Islet precursor cell (in vitro differentiated cells): ENCODE measurements at regions not wholly inside any gene's neighbourhood (a gene's known extent, or its start where the extent isn't known, plus 50 kb on each side); places are given as distances from the start of the nearest gene placed in this dataset.

ENCODE experiments used
- DNase-seq: peaks from one replicate; pipeline ENCODE4 v3.0.0-alpha.2; 2018

DNA sequence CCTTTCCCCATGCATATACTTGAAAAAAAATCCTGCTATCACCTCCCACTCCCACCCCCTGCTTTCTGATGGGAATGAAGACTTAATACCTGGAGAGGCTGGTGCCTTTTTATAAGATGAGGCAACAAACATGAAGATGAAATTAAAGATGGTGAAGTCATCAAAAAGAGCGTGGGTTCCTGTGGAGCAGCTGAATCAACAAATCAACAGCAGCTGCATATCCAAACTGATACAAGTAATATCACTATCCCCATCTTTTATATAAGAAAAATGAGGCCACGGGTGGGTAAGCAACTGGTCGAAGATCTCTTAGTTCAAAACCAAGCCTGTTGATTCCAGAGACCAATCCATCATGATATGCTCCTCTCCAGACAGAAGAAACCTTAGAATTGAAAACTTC, 268.5 kb downstream of the ENC1 start:
- no peak for DNase-seq

DNA sequence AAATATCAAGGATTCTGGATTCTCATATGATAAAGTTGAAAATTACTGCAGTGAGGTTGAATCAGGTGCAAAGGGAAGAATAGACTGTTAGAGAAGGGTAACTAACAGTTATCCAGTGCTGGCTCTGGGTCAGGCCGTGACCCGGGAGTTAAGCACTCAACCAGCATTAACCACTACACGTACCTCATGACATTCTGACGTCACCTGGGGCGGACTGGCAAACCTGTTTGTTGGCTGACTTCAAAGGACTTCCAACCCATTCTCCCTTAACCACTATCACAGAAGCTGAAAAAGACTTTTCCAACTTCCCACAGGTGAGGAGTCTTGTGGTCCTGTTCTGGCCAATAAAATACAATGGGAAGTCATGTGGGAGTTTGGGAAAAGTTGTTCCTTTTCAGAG, 268.9 kb downstream of the ENC1 start:
- peak; percentile 89 for DNase-seq

DNA sequence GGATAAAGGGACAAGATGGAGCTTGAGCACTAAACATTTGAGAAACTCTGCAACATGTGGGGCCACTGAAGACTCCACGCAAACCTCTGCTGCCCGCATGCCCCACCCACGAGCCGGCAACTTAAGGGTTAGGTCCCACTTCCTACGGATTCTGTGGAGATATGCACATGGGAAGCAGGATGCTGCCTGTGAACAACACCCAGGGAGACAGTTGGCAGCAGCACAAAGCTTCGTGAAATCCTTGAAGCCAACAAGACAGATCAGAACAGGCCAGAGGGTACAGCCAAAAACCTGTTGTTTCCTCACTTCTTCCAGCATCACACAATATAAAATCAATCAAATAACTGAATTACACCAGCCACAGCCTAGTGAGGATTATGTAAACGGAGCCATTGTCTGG, 270.4 kb downstream of the ENC1 start:
- DNase-seq, result no peak

DNA sequence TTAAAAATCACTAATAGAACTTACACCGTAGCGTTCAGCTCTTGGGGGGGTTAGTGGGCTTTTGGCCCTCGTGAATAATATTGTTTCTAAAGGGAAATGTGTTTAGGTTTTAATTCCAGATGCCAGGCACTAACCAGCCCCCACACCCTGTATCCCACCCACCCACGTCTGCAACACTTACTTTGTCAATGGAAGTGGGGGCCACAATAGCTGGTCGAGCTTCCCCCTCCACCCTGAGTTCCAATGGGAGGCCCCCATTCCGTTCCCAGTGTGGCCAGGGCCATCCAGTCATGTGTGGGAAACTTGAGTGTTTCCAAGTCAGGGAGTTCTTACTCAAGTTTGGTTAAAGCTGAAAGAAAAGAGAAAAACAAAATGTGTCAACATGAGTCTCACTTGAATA, 271.4 kb downstream of the ENC1 start:
- no peak for DNase-seq

DNA sequence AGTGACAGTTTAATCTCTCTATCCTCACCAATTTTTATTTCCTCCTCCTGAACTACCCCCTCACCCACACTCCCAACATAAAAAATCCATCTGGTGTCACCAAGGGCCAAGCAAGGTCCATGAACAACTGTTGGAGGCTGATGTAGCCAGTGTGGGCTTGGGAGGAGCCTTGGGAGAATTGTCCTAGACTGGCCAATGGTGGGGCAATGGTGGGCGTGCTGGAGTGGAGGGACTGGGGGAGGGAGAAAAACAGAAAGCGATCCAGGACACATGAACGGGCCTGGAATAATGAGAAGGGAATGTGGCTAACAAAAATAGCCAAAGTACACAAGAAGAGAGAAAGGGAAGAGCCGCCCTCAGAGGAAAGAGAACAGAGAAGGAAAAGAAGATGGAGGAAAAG, 272.6 kb downstream of the ENC1 start:
- DNase-seq, result no peak

DNA sequence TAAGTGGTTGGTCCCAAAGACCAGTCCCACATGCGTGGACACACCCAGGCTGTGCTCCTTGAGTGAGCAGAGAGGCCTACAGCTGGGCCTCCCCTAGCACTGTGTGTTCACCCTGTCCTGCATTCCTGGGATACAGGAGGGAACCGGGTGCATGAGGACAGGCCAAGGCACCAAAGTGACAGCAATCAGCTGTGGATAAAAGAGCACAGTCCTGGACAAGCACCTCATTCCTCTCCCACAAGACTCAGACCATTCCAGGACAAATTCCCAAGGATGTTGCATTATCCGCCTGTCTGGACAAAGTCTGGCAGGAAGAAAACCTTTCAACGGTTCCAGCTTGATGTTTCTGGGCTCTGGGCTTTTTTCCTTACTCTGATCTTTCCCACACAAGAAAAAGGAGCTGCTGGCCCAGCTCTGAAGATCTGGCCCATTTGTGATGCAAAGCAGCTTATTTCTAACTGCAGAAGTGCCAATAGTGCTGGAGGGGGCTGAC, 273.2 kb downstream of the ENC1 start:
- peak; percentile 83 for DNase-seq

DNA sequence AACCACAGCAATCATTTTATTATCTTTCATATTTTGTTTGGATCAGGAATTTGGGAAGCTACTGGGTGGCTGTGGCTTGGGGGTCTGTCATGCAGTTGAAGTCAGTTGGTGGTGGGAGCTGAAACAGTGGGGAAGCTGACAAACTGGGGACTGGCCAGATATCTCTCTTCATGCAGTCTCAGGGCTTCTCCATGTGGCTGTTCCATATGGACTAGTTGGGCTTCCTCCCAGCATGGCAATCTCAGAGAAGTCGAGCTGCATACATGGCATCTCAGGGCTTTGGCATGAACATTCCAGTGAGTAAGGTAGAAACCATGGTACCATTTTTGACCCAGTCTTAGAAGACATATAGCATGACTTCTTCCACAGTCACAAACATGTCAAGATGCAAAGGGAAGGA, 274.8 kb downstream of the ENC1 start:
- DNase-seq, result no peak

DNA sequence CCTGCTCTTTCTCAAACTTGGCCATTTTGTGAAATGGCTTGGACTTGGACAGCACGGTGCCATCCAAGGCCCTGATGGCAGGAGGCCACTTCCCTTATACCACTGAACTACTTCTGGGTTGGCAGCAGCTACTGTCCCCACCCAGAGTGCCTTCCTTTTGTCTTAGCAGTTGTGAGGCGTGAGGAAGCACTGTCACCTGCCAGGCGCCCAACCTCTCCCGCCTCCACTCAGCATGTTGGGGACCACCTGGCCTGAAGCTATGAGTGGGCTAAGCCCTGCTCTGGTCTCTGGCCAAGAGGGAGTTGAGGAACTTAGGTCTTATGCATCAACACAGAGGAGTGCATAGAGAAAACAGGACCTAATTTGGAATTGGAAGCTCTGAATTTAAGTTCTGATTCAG, 276.0 kb downstream of the ENC1 start:
- DNase-seq, result no peak

DNA sequence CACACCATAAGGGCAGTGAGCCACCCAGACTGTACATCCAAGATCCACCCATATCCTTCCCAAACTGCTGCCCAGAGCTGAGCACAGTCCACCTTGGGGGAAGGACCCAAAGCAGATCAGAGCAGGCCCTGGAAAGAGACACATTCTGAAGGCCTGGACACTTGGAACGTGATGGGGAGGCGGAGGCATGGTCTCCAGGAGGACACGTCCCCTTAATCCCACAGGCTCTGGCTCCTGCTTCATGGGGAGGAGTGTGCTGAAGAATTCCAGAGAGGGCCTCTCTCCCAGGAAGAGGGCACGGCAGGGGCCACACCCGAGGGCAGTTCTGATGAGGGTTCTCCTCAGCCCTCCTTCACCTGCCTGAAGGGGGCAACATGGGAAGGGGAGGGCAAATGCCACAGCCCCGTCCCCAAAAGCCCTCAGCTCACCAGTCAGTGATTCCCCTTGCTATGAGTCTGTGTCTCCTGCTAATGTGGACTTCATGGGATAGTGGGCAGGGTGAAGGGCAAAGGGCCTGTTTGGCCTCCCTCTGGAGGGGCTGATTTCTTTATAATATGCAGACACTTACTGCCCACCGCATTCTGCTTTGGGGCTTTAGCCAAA, 276.8 kb downstream of the ENC1 start:
- no peak for DNase-seq

DNA sequence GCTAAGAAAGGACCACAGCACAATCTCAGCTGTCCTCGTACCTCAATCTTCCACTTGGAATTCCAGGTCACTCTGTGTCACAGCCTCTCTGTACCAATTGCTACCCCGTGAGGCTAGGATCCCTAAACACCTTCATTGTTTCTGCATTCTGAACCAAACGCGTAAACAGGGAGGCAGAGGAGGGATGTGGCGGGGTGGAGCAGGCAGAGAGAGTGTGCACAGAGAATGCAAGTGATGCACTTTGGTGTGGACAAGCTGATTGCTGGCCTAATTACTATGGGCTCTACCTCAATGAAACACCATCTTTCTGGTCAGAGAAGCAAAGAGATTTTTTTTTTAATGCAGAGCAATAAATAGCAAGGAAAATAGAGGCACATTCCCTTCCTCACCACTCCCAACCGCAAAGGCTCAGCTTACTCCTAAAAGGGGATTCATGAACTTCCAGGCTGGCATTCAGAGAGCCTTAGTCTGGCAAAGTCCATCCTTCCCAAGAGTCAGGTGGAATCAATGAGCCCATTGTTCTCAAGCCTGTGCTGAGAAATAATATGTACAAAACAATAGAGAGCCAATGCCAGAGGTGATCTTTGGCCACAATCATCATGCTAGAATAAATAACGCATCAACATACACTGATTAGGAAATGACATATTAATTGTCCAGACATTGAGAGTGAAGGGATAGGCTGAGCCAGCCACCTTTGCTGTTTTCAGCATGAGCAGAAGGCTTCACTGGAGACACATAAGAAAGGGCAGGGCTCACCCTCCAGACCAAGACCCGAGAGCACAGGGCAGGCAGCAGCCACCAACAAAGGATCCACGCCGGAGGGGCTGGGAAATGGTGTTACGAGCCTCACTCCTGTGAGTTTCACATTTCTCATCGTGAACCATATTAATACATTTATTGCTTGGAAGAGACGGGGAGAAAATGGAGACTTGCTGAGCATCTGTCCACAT, 278.8 kb downstream of the ENC1 start:
- DNase-seq, result no peak

DNA sequence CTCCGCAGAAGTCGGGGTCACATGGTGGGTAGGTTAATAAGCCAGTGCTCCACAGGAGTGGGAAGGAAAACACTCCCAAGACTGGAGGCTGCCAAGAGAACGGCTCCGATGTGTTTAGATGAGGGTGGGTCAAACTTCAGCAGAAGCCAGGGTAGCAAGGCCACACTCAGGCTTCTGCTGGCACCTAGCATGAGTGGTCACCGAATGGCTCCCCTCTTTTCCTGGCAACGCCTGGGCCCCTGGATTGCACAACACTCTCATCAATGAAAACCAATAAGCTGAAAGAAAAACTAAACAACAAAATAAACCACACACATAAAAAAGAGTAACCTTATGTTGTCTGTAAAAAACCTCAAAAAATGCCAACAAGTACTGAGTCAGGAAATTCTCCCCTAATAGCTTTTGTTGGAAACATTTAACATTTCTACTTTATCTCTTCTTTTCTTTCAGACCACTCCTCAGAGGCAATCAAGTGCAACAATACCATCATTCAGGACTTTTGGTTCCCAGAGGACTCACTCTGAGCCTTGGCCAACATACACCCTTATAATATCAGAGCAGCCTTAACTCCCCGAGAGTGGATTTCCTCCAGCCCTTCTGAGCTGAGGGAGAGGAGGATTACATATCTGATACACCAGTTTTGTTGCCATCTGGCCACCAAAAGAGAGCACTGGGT, 279.9 kb downstream of the ENC1 start:
- DNase-seq, result no peak

DNA sequence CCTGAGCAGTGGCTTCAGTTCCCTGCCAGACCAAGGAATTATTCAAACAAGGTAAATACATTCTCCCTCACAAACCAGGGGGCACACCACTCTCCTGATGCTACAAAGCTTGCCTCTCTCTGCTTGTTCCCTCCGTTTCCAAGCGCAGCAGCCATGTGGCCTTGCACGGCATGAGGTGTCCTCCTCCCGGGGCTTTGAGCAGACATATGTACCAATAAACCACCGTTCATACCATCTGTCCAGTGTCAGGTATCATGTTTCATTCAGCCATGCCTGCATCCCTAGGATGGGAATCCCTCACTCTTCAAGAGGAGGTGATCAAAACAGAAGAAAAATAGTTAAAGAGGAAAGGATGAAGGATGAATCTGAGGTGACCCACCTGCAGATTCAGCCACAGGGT, 282.7 kb downstream of the ENC1 start:
- no peak for DNase-seq

DNA sequence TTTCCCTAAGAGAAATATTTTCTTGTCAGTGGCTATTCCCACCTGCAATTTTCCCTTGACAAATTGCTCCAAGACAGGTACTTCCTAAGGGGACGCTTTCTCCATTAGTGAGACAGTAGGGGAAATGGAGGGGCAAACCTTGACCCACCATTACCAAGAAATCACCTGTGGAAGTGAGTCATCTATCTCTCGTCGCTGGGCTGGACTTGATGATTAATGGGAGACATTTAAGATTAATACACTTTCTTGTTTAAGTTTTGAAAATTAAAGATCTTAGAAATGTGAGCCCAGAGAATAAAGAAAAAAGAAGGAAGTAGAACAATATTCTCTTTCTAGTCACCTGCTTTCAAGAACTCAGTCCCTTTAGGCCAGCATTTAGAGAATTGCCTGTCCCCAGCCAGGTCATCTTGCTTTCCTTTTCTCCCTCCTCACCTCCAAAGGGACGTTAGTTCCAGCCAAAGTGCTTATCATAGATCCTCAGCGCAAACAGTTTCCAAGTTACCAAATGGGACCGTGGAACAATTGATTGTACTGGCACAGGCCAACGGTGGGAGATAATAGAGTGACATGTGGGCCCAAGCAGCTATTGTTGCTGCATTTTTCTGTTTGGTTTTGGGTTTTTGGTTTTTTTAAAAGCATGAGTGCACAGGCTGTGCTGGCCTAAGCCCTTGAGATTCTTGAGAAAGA, 284.4 kb downstream of the ENC1 start:
- DNase-seq, result peak; percentile 12

DNA sequence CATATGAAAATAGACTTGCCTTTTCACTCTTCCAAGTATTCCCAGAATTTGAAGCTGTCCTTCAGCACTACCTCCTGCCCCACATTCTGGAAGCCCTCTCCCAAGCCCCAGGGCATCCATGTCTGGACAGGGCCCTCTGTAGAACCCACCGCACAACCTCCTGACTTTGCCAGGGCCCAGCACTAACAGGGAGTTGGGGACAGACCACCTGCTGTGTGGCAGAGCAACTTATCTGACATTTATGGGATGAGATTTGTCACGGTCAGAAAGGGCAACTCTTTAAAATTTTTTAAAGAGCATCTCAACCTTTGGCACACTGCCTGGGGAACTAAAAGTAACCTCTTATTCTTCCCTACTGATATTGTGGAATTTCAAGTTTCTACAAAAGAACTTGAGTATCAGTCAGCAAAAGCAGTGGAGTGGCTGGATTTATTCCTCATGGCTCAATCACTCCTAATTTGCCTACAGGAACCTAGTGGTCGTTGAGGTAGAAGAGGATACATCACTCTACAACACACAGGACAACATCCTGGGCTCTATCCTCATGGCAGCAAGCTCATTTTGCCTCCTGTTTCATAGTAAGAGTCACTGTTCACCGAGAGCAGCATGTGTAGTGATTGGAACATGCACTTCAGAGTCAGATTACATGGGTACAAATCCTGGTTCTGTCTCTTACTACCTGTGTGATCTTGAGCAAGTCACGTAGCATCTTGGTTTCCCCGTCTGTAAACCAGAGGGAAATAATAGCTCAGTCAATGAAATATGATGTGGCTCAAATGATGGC, 285.3 kb downstream of the ENC1 start:
- DNase-seq, result peak; percentile 54

DNA sequence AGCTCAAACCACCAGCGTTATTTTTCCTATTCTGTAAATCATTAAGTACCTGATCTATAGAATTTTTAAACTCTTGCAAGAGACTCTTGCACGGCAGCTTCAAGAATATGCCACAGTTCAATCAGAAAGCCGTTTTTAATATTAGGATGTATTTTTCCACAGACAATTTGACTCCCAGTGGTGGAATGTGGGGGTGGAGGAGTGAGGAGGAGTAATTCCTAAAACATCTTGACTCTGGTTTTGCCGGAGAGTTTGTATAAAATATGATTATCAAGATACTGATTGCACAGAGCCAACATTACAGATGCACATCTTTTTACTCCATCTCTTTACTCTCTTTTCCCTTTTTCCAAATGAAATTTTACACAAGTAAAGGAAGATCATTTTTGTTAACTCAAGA, 288.3 kb downstream of the ENC1 start:
- DNase-seq, result no peak

DNA sequence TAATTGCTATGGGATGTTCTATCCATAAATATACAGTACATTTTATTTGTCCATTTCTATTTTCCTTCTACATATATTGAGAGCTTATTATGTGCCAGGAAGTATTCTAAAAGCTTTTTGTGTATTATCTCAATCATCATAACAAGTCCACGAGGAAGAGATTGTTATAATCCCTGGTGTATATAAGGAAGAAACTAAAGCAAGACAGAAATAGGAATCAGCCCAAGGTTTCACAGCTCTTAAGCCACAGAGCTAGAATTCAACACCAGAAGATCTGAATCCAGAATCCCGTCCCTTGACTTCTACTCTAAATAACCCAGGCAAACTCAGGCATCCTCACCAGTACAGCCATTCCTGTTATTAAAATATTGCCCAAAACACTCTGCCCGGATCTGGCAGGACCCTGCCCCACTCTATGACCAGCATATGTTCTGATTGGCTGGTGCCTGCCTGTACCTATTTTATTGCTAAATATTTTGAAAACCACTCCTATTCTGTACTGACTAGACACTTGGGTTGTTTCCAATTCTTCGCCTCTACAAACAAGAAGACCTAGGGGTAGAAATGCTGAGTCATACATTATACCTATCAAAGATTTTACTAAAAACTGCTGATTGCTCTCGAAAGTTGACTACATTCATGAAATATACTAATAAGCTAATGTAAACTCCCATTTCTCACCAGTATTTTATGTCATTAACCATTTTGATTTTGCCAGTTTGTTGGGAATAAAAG, 297.4 kb downstream of the ENC1 start:
- DNase-seq, result no peak

DNA sequence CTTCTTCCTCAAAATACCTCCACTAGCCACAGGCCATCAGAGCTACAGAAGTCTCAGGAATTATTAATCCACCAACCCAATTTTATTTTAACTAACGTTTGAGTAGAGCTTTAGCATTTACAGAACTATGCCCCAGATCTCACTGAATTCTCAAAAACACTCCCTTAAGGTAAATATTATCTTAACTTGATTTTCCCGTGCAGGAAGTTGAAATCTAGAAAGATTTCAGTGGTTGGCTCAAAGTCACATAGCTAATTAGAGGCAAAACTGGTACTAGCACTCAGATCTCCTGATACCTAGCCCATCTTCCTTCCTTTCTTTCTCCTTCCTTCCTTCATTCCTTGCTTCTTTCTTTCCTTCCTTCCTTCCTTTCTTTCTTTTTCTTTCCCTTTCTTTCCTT, 298.3 kb downstream of the ENC1 start:
- DNase-seq, result no peak

DNA sequence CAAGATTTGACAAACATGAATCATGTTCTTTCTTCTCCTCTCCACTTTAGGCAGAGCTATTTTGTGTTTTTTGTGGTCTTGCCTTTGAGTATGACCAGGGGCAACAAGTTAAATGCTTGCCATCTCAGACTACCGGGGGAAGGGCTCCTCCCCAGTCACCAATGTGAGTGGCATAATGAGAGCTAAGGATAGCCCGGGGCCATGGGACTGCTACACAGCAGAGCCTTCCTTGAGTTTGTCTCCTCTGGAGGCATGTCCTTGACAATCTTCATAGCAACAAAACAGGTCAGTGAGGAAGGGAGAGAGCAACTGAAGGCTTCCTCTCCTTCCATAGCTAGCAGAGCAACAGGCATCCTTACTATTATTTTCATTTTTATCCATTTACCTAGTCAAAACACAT, 299.3 kb downstream of the ENC1 start:
- DNase-seq, result peak; percentile 96

DNA sequence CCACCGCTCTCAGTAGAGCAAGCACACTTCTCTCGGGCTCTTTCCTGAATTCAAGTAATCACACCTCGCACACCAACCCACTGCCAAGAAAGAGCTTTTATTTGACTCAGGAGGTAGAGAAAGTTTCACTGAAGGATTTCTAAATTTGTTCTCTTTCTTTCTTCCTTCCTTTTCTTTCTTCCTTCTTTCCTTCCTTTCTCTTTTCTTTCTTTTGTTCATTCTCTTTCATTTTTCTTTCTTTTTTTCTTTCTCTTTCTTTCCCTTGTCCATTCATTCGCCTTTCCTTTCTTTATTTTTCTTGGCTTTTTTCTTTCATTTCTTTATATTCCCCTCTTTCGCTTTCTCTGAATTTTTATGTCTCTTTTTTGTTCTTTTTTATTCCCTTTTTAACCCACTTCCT, 300.1 kb downstream of the ENC1 start:
- DNase-seq, result no peak

DNA sequence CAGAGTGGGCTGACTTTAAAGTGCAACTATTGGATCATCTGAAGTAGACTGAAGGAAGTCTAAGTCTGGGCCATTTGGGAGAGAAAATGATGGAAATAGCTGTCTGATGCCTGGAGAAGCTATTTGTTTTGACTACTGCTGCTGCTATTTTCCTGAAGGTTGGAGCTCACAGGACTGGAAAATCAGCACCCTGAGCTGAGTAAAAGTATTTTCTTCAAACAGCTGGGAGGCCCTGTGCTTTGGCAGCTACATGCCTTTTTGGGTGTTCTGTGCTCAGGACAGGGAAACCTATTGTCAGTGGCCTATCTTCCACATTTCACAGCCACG, 302.6 kb downstream of the ENC1 start:
- peak; percentile 68 for DNase-seq

DNA sequence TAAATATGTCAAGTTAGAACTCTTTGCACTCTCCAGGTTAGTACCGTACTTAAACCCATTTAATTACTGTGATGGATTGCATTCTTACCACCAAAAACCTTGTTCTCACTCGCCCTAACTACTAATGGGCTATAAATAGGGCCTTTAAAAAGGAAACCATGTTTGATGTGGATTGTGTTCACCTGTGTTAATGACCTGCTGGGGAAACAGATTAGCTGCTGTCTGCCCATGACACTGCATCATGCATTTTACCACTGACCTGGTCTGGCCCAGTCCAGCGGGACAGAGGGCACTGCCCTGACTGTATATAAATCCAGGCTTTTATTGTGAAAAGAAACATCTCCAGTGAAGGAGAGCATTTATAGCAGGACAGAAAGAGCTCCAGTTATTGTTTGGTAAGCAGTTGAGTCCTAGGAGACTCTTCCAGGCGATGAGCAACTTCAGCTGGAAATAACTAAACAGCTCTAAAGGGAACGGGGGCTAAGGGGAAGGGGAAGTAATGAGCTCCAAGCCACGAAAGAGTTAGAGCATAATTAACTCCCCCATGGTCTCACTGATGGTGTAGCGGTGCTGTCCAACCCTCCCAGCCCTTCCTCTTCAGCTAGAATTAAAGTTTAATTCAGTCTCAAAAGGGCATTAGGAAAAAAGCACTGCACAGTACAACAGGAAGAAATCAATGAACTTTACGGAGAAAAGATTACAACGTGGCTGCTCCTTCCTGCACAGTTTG, 303.1 kb downstream of the ENC1 start:
- DNase-seq, result peak; percentile 75
